ENCODE measurements at regions not wholly inside any gene's neighbourhood (a gene's known extent, or its start where the extent isn't known, plus 50 kb on each side); places are given as distances from the start of the nearest gene placed in this dataset.

- WGBS, 2 experiments (ENCODE audit: insufficient coverage in 1 of 2, insufficient read length in 1 of 2): 88 to 100% methylated on average over 1 to 3 of the region's 3 CpGs
- Histone ChIP-seq H3K36me3 (ENCODE audit: control insufficient read depth, insufficient read depth, low read length) (no peaks in the 10 kb centered on the region), H3K9ac (ENCODE audit: extremely low read depth, low read length, poor library complexity, severe bottlenecking) (no peak overlapping the region), H3K4me3 (ENCODE audit: low read length) (no peak overlapping the region), H3K27me3 (ENCODE audit: control insufficient read depth, insufficient read depth, low read length, poor library complexity, severe bottlenecking) (no peaks in the 10 kb centered on the region), H3K27ac (ENCODE audit: low read depth, low read length) (no peak overlapping the region), H3K4me1 (ENCODE audit: control insufficient read depth, insufficient read depth, low read length) (no peaks in the 10 kb centered on the region), H3K9me3 (ENCODE audit: control insufficient read depth, low read length) (no peaks in the 10 kb centered on the region)
- no peak for DNase-seq
- Mint-ChIP-seq H3K9me3 (peaks cover 51% of the 10 kb centered on the region), H3K4me1 (peaks cover 5% of the 10 kb centered on the region), H3K27ac (no peak overlapping the region), H3K4me3 (no peak overlapping the region), H3K36me3 (ENCODE audit: low read depth) (no peaks in the 10 kb centered on the region), H3K27me3 (ENCODE audit: insufficient read depth) (peaks cover 8% of the 10 kb centered on the region)
- no peak for TF ChIP-seq CTCF (conservative IDR thresholded peaks at IDR 0.05)
Observed at GRCh38 chrX:39456894-39457604, 640.7 kb downstream of the BCOR start.

GRCh38 chrX:39458779-39459178 is 639.0 kb downstream of the BCOR start:
- Mint-ChIP-seq H3K27me3 (ENCODE audit: insufficient read depth) (peaks cover 14% of the 10 kb centered on the region), H3K27ac (no peak overlapping the region), H3K9me3 (peaks cover 43% of the 10 kb centered on the region), H3K4me1 (peaks cover 5% of the 10 kb centered on the region), H3K36me3 (ENCODE audit: low read depth) (no peaks in the 10 kb centered on the region), H3K4me3 (no peak overlapping the region)
- Histone ChIP-seq H3K4me1 (ENCODE audit: control insufficient read depth, insufficient read depth, low read length) (no peaks in the 10 kb centered on the region), H3K4me3 (ENCODE audit: low read length) (no peak overlapping the region), H3K9ac (ENCODE audit: extremely low read depth, low read length, poor library complexity, severe bottlenecking) (no peak overlapping the region), H3K27ac (ENCODE audit: low read depth, low read length) (no peak overlapping the region), H3K9me3 (ENCODE audit: control insufficient read depth, low read length) (no peaks in the 10 kb centered on the region), H3K27me3 (ENCODE audit: control insufficient read depth, insufficient read depth, low read length, poor library complexity, severe bottlenecking) (no peaks in the 10 kb centered on the region), H3K36me3 (ENCODE audit: control insufficient read depth, insufficient read depth, low read length) (no peaks in the 10 kb centered on the region)
- no peak for TF ChIP-seq CTCF (conservative IDR thresholded peaks at IDR 0.05)
- no peak for DNase-seq
- 95 to 100% methylated on average over 5 of the region's 5 CpGs for WGBS, 2 experiments (ENCODE audit: insufficient coverage in 1 of 2, insufficient read length in 1 of 2)

GRCh38 chrX:39459204-39459603 is 638.6 kb downstream of the BCOR start:
- no peak overlapping the region for H3K27ac Mint-ChIP-seq
- peaks cover 43% of the 10 kb centered on the region for H3K9me3 Mint-ChIP-seq
- H3K27me3 Mint-ChIP-seq (ENCODE audit: insufficient read depth): peaks cover 14% of the 10 kb centered on the region
- Histone ChIP-seq H3K4me1 (ENCODE audit: control insufficient read depth, insufficient read depth, low read length) (no peaks in the 10 kb centered on the region), H3K9me3 (ENCODE audit: control insufficient read depth, low read length) (no peaks in the 10 kb centered on the region), H3K27me3 (ENCODE audit: control insufficient read depth, insufficient read depth, low read length, poor library complexity, severe bottlenecking) (no peaks in the 10 kb centered on the region), H3K36me3 (ENCODE audit: control insufficient read depth, insufficient read depth, low read length) (no peaks in the 10 kb centered on the region), H3K9ac (ENCODE audit: extremely low read depth, low read length, poor library complexity, severe bottlenecking) (no peak overlapping the region), H3K4me3 (ENCODE audit: low read length) (no peak overlapping the region), H3K27ac (ENCODE audit: low read depth, low read length) (no peak overlapping the region)
- TF ChIP-seq CTCF (conservative IDR thresholded peaks at IDR 0.05): no peak
- H3K4me3 Mint-ChIP-seq: no peak overlapping the region
- no peaks in the 10 kb centered on the region for H3K36me3 Mint-ChIP-seq (ENCODE audit: low read depth)
- WGBS, 2 experiments (ENCODE audit: insufficient coverage in 1 of 2, insufficient read length in 1 of 2): 88 to 89% methylated on average over 1 to 5 of the region's 5 CpGs
- peaks cover 5% of the 10 kb centered on the region for H3K4me1 Mint-ChIP-seq
- DNase-seq: no peak

Measured in endodermal cell (in vitro differentiated cells).